HepG2 (cell line): ENCODE measurements at regions not wholly inside any gene's neighbourhood (a gene's known extent, or its start where the extent isn't known, plus 50 kb on each side); places are given as distances from the start of the nearest gene placed in this dataset.

ENCODE experiments used
- GABPB1 ChIP-seq: IDR thresholded peaks from 2 replicates; pipeline ENCODE4 v1.6.1; 2016; ENCODE audit warnings: mild to moderate bottlenecking, missing genetic modification reagents, moderate library complexity, missing compliant biosample characterization
- HOXA9 ChIP-seq: sonication (generic); formaldehyde crosslinking; IDR thresholded peaks from 2 replicates; pipeline ENCODE4 v1.8.1; 2022; ENCODE audit warnings: missing genetic modification reagents, mild to moderate bottlenecking, moderate library complexity, borderline replicate concordance
- HOXD1 ChIP-seq: sonication (generic); formaldehyde crosslinking; IDR thresholded peaks from 2 replicates; pipeline ENCODE4 v1.5.0; 2020; ENCODE audit warnings: missing genetic modification reagents
- KDM5A ChIP-seq: fragments of 200-600 bp; sonication (generic); IDR thresholded peaks from 2 replicates; pipeline ENCODE4 v1.7.0; 2018; ENCODE audit warnings: antibody characterized with exemption, mild to moderate bottlenecking, low read length, borderline replicate concordance
- KMT2A ChIP-seq: sonication (generic); formaldehyde crosslinking; IDR thresholded peaks from 2 replicates; pipeline ENCODE4 v1.4.0; 2020; ENCODE audit warnings: missing genetic modification reagents
- MBD4 ChIP-seq: IDR thresholded peaks from 2 replicates; pipeline ENCODE4 v1.6.1; 2012; ENCODE audit warnings: low read length, inconsistent platforms, borderline replicate concordance
- MEIS1 ChIP-seq: sonication (generic); formaldehyde crosslinking; IDR thresholded peaks from 2 replicates; pipeline ENCODE4 v1.9.0; 2021; ENCODE audit warnings: mild to moderate bottlenecking, missing genetic modification reagents, moderate library complexity, borderline replicate concordance
- MIER2 ChIP-seq: IDR thresholded peaks from 2 replicates; pipeline ENCODE4 v1.6.1; 2016; ENCODE audit warnings: missing biosample characterization, missing genetic modification reagents
- NCOA5 ChIP-seq: sonication (generic); formaldehyde crosslinking; IDR thresholded peaks from 2 replicates; pipeline ENCODE4 v1.4.0; 2020; ENCODE audit warnings: missing genetic modification reagents
- NFYB ChIP-seq: sonication (generic); formaldehyde crosslinking; IDR thresholded peaks from 2 replicates; pipeline ENCODE4 v1.4.0; 2020; ENCODE audit warnings: missing genetic modification reagents
- PCBP2 ChIP-seq: fragments of 200-400 bp; formaldehyde crosslinking; optimal IDR thresholded peaks from 2 replicates; pipeline ENCODE3; 2018; ENCODE audit warnings: low read length, low read depth; ENCODE audit not compliant: poor library complexity, severe bottlenecking
- POLR2AphosphoS5 ChIP-seq: IDR thresholded peaks from 2 replicates; pipeline ENCODE4 v1.6.1; 2012; ENCODE audit warnings: low read depth, low read length
- RARA ChIP-seq: IDR thresholded peaks from 2 replicates; pipeline ENCODE4 v1.6.1; 2016; ENCODE audit warnings: missing genetic modification reagents, missing compliant biosample characterization
- TAF15 ChIP-seq: fragments of 200-400 bp; formaldehyde crosslinking; IDR thresholded peaks from one replicate; pipeline ENCODE4 v1.6.1; 2018; ENCODE audit warnings: mild to moderate bottlenecking, low read depth, low read length; ENCODE audit not compliant: poor library complexity, severe bottlenecking
- U2AF1 ChIP-seq: fragments of 200-400 bp; formaldehyde crosslinking; optimal IDR thresholded peaks from 2 replicates; pipeline ENCODE3; 2017; ENCODE audit warnings: mild to moderate bottlenecking, low read depth, low read length
- ZNF331 ChIP-seq: sonication (generic); formaldehyde crosslinking; IDR thresholded peaks from 2 replicates; pipeline ENCODE4 v1.4.0; 2020; ENCODE audit warnings: missing genetic modification reagents
- ZNF333 ChIP-seq: sonication (generic); formaldehyde crosslinking; IDR thresholded peaks from 2 replicates; pipeline ENCODE4 v1.4.0; 2020; ENCODE audit warnings: mild to moderate bottlenecking, missing genetic modification reagents, borderline replicate concordance
- TF ChIP-seq, protein P1 (sequence below): conservative IDR thresholded peaks from 2 replicates; pipeline ENCODE4 v1.6.1; 2018; ENCODE audit warnings: missing genetic modification reagents
- TF ChIP-seq, protein P2 (sequence below): sonication (generic); formaldehyde crosslinking; IDR thresholded peaks from 2 replicates; pipeline ENCODE4 v1.4.0; 2020; ENCODE audit warnings: missing genetic modification reagents, borderline replicate concordance
- TF ChIP-seq, protein P3 (sequence below): IDR thresholded peaks from 2 replicates; pipeline ENCODE4 v1.6.1; 2012; ENCODE audit warnings: low read depth, low read length, improper control_type of control experiment
- TF ChIP-seq, protein P4 (sequence below): sonication (generic); formaldehyde crosslinking; conservative IDR thresholded peaks from 2 replicates; pipeline ENCODE4 v1.4.0; 2020; ENCODE audit warnings: missing genetic modification reagents

GRCh38 chr18:62452280-62452831 is 70.5 kb upstream of the ZCCHC2 start (continued):
- TF ChIP-seq MEIS1 (CRISPR knock-in tag), result peak; percentile 61; the same call in 1 of the 2 replicates
- TF ChIP-seq, protein P1, sequence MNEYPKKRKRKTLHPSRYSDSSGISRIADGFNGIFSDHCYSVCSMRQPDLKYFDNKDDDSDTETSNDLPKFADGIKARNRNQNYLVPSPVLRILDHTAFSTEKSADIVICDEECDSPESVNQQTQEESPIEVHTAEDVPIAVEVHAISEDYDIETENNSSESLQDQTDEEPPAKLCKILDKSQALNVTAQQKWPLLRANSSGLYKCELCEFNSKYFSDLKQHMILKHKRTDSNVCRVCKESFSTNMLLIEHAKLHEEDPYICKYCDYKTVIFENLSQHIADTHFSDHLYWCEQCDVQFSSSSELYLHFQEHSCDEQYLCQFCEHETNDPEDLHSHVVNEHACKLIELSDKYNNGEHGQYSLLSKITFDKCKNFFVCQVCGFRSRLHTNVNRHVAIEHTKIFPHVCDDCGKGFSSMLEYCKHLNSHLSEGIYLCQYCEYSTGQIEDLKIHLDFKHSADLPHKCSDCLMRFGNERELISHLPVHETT (CRISPR knock-in tag), result peak; percentile 61; the same call in 1 of the 2 replicates
- TF ChIP-seq POLR2AphosphoS5, result peak; percentile 46; the same call in 1 of the 2 replicates
- TF ChIP-seq HOXA9, result peak; percentile 34; the same call in 1 of the 2 replicates
- TF ChIP-seq, protein P2, sequence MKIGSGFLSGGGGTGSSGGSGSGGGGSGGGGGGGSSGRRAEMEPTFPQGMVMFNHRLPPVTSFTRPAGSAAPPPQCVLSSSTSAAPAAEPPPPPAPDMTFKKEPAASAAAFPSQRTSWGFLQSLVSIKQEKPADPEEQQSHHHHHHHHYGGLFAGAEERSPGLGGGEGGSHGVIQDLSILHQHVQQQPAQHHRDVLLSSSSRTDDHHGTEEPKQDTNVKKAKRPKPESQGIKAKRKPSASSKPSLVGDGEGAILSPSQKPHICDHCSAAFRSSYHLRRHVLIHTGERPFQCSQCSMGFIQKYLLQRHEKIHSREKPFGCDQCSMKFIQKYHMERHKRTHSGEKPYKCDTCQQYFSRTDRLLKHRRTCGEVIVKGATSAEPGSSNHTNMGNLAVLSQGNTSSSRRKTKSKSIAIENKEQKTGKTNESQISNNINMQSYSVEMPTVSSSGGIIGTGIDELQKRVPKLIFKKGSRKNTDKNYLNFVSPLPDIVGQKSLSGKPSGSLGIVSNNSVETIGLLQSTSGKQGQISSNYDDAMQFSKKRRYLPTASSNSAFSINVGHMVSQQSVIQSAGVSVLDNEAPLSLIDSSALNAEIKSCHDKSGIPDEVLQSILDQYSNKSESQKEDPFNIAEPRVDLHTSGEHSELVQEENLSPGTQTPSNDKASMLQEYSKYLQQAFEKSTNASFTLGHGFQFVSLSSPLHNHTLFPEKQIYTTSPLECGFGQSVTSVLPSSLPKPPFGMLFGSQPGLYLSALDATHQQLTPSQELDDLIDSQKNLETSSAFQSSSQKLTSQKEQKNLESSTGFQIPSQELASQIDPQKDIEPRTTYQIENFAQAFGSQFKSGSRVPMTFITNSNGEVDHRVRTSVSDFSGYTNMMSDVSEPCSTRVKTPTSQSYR, result peak; percentile 90; the same call in 1 of the 2 replicates
- TF ChIP-seq KMT2A (CRISPR knock-in tag), result peak; percentile 47; the same call in 1 of the 2 replicates
- TF ChIP-seq, protein P3, sequence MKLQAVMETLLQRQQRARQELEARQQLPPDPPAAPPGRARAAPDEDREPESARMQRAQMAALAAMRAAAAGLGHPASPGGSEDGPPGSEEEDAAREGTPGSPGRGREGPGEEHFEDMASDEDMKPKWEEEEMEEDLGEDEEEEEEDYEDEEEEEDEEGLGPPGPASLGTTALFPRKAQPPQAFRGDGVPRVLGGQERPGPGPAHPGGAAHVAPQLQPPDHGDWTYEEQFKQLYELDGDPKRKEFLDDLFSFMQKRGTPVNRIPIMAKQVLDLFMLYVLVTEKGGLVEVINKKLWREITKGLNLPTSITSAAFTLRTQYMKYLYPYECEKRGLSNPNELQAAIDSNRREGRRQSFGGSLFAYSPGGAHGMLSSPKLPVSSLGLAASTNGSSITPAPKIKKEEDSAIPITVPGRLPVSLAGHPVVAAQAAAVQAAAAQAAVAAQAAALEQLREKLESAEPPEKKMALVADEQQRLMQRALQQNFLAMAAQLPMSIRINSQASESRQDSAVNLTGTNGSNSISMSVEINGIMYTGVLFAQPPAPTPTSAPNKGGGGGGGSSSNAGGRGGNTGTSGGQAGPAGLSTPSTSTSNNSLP, result peak; percentile 94
- TF ChIP-seq TAF15, result no peak
- peak; percentile 78; the same call in 1 of the 2 replicates for TF ChIP-seq HOXD1
- TF ChIP-seq, protein P4, sequence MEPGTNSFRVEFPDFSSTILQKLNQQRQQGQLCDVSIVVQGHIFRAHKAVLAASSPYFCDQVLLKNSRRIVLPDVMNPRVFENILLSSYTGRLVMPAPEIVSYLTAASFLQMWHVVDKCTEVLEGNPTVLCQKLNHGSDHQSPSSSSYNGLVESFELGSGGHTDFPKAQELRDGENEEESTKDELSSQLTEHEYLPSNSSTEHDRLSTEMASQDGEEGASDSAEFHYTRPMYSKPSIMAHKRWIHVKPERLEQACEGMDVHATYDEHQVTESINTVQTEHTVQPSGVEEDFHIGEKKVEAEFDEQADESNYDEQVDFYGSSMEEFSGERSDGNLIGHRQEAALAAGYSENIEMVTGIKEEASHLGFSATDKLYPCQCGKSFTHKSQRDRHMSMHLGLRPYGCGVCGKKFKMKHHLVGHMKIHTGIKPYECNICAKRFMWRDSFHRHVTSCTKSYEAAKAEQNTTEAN, result peak; percentile 84
- TF ChIP-seq MBD4, result peak; percentile 93
- TF ChIP-seq ZNF333 (CRISPR knock-in tag), result no peak
- no peak for TF ChIP-seq KDM5A
- peak; percentile 54; the same call in 1 of the 2 replicates for TF ChIP-seq GABPB1 (CRISPR knock-in tag)
- no peak for TF ChIP-seq NCOA5 (CRISPR knock-in tag)
- peak; percentile 13; the same call in 1 of the 2 replicates for TF ChIP-seq MIER2 (CRISPR knock-in tag)
- 0 out of 2 replicates have a peak, but pooled peaks have one; percentile 27 for TF ChIP-seq NFYB
- no peak for TF ChIP-seq U2AF1
- peak; percentile 92 for TF ChIP-seq ZNF331
- no peak for TF ChIP-seq PCBP2
- TF ChIP-seq RARA (CRISPR knock-in tag), result peak; percentile 66
